B cell (primary cell): ENCODE measurements at regions not wholly inside any gene's neighbourhood (a gene's known extent, or its start where the extent isn't known, plus 50 kb on each side); places are given as distances from the start of the nearest gene placed in this dataset. TPM values are rescaled to one million over a fixed set of nuclear protein-coding genes. Genes with fewer than 3 reads are reported as not detected.

ENCODE experiments used
- ATAC-seq: fragments of 200-7000 bp; cut with Tn5 transposase; one replicate; pipeline ENCODE4 v1.10.0; 2021; ENCODE audit warnings: low read depth, mild to moderate bottlenecking, moderate number of reproducible peaks, moderate library complexity
- CTCF ChIA-PET: fragments of 350-600 bp; sonication (Branson Sonifier 250); formaldehyde crosslinking; loops from one replicate; lab custom pipeline; 2021; ENCODE audit warnings: antibody characterized with exemption, inconsistent platforms; lab: Charles Lee
- POLR2A ChIA-PET: fragments of 350-600 bp; sonication (Branson Sonifier 250); formaldehyde crosslinking; loops from one replicate; lab custom pipeline; 2021; ENCODE audit warnings: antibody characterized with exemption; lab: Charles Lee
- DNase-seq: peaks from one replicate; pipeline ENCODE4 v3.0.0; 2013
- H2AFZ ChIP-seq: 2 replicates; pipeline ENCODE4 v1.6.1; 2012; ENCODE audit warnings: mild to moderate bottlenecking, low read depth, low read length; ENCODE audit not compliant: insufficient read depth, poor library complexity, severe bottlenecking
- H3K27ac ChIP-seq, 2 donors: 1 replicate in 1 of 2; 2 replicates in 1 of 2; pipeline ENCODE4 v1.5.1; 2012 to 2013; ENCODE audit warnings: low read length in 2 of 2, mild to moderate bottlenecking in 2 of 2, moderate library complexity in 1 of 2
- H3K27me3 ChIP-seq, 4 experiments: fragments of 200-600 bp in 1 of 4; sonication (generic) in 1 of 4; replicated peaks in 1 of 4; 1 replicate in 2 of 4; 2 replicates in 2 of 4; pipeline versions ENCODE4 v1.6.1 to v1.7.0; 2013 to 2016; ENCODE audit warnings: low read length in 3 of 4, mild to moderate bottlenecking in 2 of 4, mixed read lengths in 1 of 4, moderate library complexity in 1 of 4; ENCODE audit not compliant: insufficient read depth in 4 of 4, control insufficient read depth in 3 of 4; ENCODE audit errors: control extremely low read depth in 1 of 4
- H3K36me3 ChIP-seq, 2 experiments: replicated peaks in 1 of 2; 1 replicate in 1 of 2; 2 replicates in 1 of 2; pipeline versions ENCODE4 v1.6.1 to v1.7.1; 2013; ENCODE audit warnings: low read length in 1 of 2; ENCODE audit not compliant: insufficient read depth in 2 of 2, control insufficient read depth in 1 of 2; ENCODE audit errors: control extremely low read depth in 1 of 2, extremely low read depth in 1 of 2
- H3K4me1 ChIP-seq, 2 donors: fragments of 200-600 bp in 1 of 2; sonication (generic) in 1 of 2; 1 replicate in 1 of 2; 2 replicates in 1 of 2; pipeline versions ENCODE4 v1.5.1 to v1.6.1; 2013 to 2017; ENCODE audit warnings: low read length in 2 of 2; ENCODE audit not compliant: control insufficient read depth in 2 of 2, insufficient read depth in 2 of 2
- H3K4me2 ChIP-seq: replicated peaks from 2 replicates; pipeline ENCODE3; 2012; ENCODE audit warnings: mild to moderate bottlenecking, low read depth, low read length; ENCODE audit not compliant: poor library complexity, severe bottlenecking
- H3K4me3 ChIP-seq, 5 experiments: fragments of 200-600 bp in 1 of 5; sonication (generic) in 1 of 5; 1 replicate in 3 of 5; 2 replicates in 2 of 5; pipeline versions ENCODE4 v1.5.1 to v1.7.0; 2011 to 2016; ENCODE audit warnings: low read length in 4 of 5, mild to moderate bottlenecking in 4 of 5, low read depth in 2 of 5, control low read depth in 1 of 5, moderate library complexity in 1 of 5; ENCODE audit not compliant: insufficient read depth in 1 of 5; ENCODE audit errors: control extremely low read depth in 1 of 5, extremely low read depth in 1 of 5
- H3K79me2 ChIP-seq: fragments of 200-600 bp; sonication (generic); one replicate; pipeline ENCODE4 v1.6.0; 2016; ENCODE audit warnings: low read length; ENCODE audit not compliant: control insufficient read depth, insufficient read depth
- H3K9ac ChIP-seq: fragments of 200-600 bp; sonication (generic); 2 replicates; pipeline ENCODE4 v1.6.1; 2017; ENCODE audit warnings: mild to moderate bottlenecking, low read length, moderate library complexity
- H3K9me3 ChIP-seq, 3 donors: one replicate each; pipeline versions ENCODE4 v1.6.1 to v1.7.1; 2013; ENCODE audit warnings: low read length in 2 of 3; ENCODE audit not compliant: control insufficient read depth in 2 of 3, insufficient read depth in 1 of 3; ENCODE audit errors: control extremely low read depth in 1 of 3
- H4K20me1 ChIP-seq: 2 replicates; pipeline ENCODE4 v1.6.0; 2012; ENCODE audit warnings: mild to moderate bottlenecking, low read length; ENCODE audit not compliant: insufficient read depth, control insufficient read depth, poor library complexity, severe bottlenecking
- H3K27ac Mint-ChIP-seq: one replicate; pipeline ENCODE4 v1.8.0; 2021; ENCODE audit warnings: mixed read lengths
- H3K27me3 Mint-ChIP-seq: one replicate; pipeline ENCODE4 v1.8.0; 2021; ENCODE audit warnings: mixed read lengths
- H3K4me1 Mint-ChIP-seq: one replicate; pipeline ENCODE4 v1.8.0; 2021; ENCODE audit warnings: mixed read lengths
- H3K4me3 Mint-ChIP-seq: one replicate; pipeline ENCODE4 v1.8.0; 2021; ENCODE audit warnings: mixed read lengths
- H3K9me3 Mint-ChIP-seq: one replicate; pipeline ENCODE4 v1.8.0; 2022; ENCODE audit warnings: mixed read lengths; ENCODE audit not compliant: insufficient read depth
- EZH2 ChIP-seq: IDR thresholded peaks from 2 replicates; pipeline ENCODE4 v1.6.1; 2012; ENCODE audit warnings: borderline replicate concordance, low read depth, mild to moderate bottlenecking, moderate library complexity, low read length; ENCODE audit not compliant: insufficient read depth, poor library complexity, severe bottlenecking
- whole genome bisulfite sequencing: methylation state at CpG from one replicate; pipeline ENCODE4 v1.1.5; 2013; ENCODE audit warnings: missing lambda C conversion rate; ENCODE audit not compliant: insufficient coverage; 5-methylcytosine and 5-hydroxymethylcytosine counted together
- intact Hi-C: fragments of 100-400 bp; cut with micrococcal nuclease; formaldehyde crosslinking; loops from one replicate; pipeline ENCODE4 v1.10.0; 2022
- small RNA-seq: library from RNA; depleted of rRNA; stranded (forward); fragments of <200 nt; gene quantifications from one replicate; pipeline ENCODE3, GENCODE V24; 2012; ENCODE audit warnings: low replicate concordance, low read depth; ENCODE audit not compliant: insufficient read length
- TF ChIP-seq, protein P1 (sequence below): fragments of 200-600 bp; IDR thresholded peaks from one replicate; pipeline ENCODE4 v1.8.0; 2022; ENCODE audit warnings: antibody characterized with exemption, mild to moderate bottlenecking

DNA sequence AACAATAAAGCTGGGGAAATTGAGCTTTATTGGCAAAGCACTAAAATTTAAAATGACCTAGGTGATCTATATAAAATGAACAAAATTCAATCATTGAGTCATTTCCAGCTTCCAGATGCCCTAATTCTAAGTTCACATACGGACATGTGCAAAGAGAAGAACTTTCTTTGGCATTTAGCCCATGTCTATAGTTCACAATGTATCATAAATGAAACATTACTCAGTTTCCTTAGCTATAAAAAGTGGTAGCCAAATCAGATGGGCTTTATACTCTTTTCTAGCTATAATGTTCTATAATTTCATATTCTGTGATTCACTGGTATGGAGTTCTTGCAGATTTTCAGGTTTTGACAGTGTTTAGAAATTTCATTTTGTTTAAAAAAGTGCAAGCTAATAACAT lies 327.4 kb downstream of the KCTD8 start:
- TF ChIP-seq, protein P1, sequence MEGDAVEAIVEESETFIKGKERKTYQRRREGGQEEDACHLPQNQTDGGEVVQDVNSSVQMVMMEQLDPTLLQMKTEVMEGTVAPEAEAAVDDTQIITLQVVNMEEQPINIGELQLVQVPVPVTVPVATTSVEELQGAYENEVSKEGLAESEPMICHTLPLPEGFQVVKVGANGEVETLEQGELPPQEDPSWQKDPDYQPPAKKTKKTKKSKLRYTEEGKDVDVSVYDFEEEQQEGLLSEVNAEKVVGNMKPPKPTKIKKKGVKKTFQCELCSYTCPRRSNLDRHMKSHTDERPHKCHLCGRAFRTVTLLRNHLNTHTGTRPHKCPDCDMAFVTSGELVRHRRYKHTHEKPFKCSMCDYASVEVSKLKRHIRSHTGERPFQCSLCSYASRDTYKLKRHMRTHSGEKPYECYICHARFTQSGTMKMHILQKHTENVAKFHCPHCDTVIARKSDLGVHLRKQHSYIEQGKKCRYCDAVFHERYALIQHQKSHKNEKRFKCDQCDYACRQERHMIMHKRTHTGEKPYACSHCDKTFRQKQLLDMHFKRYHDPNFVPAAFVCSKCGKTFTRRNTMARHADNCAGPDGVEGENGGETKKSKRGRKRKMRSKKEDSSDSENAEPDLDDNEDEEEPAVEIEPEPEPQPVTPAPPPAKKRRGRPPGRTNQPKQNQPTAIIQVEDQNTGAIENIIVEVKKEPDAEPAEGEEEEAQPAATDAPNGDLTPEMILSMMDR, result no peak
- TF ChIP-seq EZH2, result no peak
- H3K4me1 ChIP-seq, result no peaks in the 10 kb centered on the region
- H3K4me3 Mint-ChIP-seq, result no peak overlapping the region
- no peak for DNase-seq
- peaks cover 3% of the 10 kb centered on the region for H3K9me3 Mint-ChIP-seq
- no peak overlapping the region for H3K27ac Mint-ChIP-seq
- ChIA-PET POLR2A (no interaction called here), CTCF (no interaction called here)
- no peaks in the 10 kb centered on the region for H3K27me3 Mint-ChIP-seq
- H4K20me1 ChIP-seq, result no peaks in the 10 kb centered on the region
- H3K79me2 ChIP-seq, result no peaks in the 10 kb centered on the region
- no peak for ATAC-seq
- H3K9me3 ChIP-seq, result peaks cover 0 to 1% (median 0%) of the 10 kb centered on the region in 3 donors
- no peak overlapping the region for H3K27ac ChIP-seq
- H3K4me2 ChIP-seq, result no peak overlapping the region
- H2AFZ ChIP-seq, result no peak overlapping the region
- no CpG with 5 or more reads among the region's 1 CpG for WGBS
- no peaks in the 10 kb centered on the region for H3K4me1 Mint-ChIP-seq
- no peak overlapping the region for H3K9ac ChIP-seq
- intact Hi-C loops, result no loop called here
- no peaks in the 10 kb centered on the region for H3K27me3 ChIP-seq
- no peak overlapping the region for H3K4me3 ChIP-seq
- no peaks in the 10 kb centered on the region for H3K36me3 ChIP-seq

Small RNAs in the stretch of these regions (small RNA-seq; reads per million reads assigned to genes)
- gene AC098590.2, result not detected
- not detected for gene RN7SL193P
